Neural cell (in vitro differentiated cells): ENCODE measurements at regions not wholly inside any gene's neighbourhood (a gene's known extent, or its start where the extent isn't known, plus 50 kb on each side); places are given as distances from the start of the nearest gene placed in this dataset.

Experiments
- H2AFZ ChIP-seq: fragments of 200-600, 300-800 bp; sonication (generic), shearing (Covaris generic); 2 replicates; pipeline ENCODE4 v1.6.0; 2014; ENCODE audit warnings: low read depth, mild to moderate bottlenecking, antibody characterized with exemption, low read length, moderate library complexity
- H3F3A ChIP-seq: fragments of 200-600 bp; shearing (Covaris generic); 2 replicates; pipeline ENCODE4 v1.6.1; 2016; ENCODE audit warnings: mild to moderate bottlenecking, moderate library complexity, mixed read lengths, antibody characterized with exemption, low read length; ENCODE audit not compliant: insufficient read depth, poor library complexity, severe bottlenecking
- H3K27ac ChIP-seq: fragments of 200-600, 300-800 bp; sonication (generic), shearing (Covaris generic); 2 replicates; pipeline ENCODE4 v1.5.1; 2014; ENCODE audit warnings: mild to moderate bottlenecking, low read length, moderate library complexity
- H3K27me3 ChIP-seq: fragments of 300-800, 200-600 bp; sonication (generic), shearing (Covaris generic); 2 replicates; pipeline ENCODE4 v1.6.0; 2014; ENCODE audit warnings: mild to moderate bottlenecking, low read depth, low read length, moderate library complexity; ENCODE audit not compliant: insufficient read depth
- H3K36me3 ChIP-seq: fragments of 300-800, 200-600 bp; sonication (generic), shearing (Covaris generic); 2 replicates; pipeline ENCODE4 v1.5.1; 2014; ENCODE audit warnings: mild to moderate bottlenecking, antibody characterized with exemption, low read length, moderate library complexity; ENCODE audit not compliant: insufficient read depth
- H3K4me2 ChIP-seq: fragments of 300-800, 200-600 bp; sonication (generic), shearing (Covaris generic); 2 replicates; pipeline ENCODE4 v1.6.0; 2014; ENCODE audit warnings: mild to moderate bottlenecking, low read length
- H3K4me3 ChIP-seq: fragments of 300-800, 200-600 bp; sonication (generic), shearing (Covaris generic); 2 replicates; pipeline ENCODE4 v1.5.1; 2014; ENCODE audit warnings: mild to moderate bottlenecking, low read length, moderate library complexity
- H3K79me2 ChIP-seq: fragments of 200-600 bp; shearing (Covaris generic); replicated peaks from 2 replicates; pipeline ENCODE4 v1.6.0; 2014; ENCODE audit warnings: mild to moderate bottlenecking, low read length, moderate library complexity; ENCODE audit not compliant: insufficient read depth
- H3K9ac ChIP-seq: fragments of 300-800, 200-600 bp; sonication (generic), shearing (Covaris generic); 2 replicates; pipeline ENCODE4 v1.6.1; 2016; ENCODE audit warnings: mild to moderate bottlenecking, low read length, mixed read lengths
- H3K9me2 ChIP-seq: fragments of 200-600 bp; shearing (Covaris generic); 2 replicates; pipeline ENCODE4 v1.6.1; 2016; ENCODE audit warnings: mild to moderate bottlenecking, low read length, mixed read lengths; ENCODE audit not compliant: insufficient read depth
- H3K9me3 ChIP-seq: fragments of 200-600, 300-800 bp; sonication (generic), shearing (Covaris generic); 2 replicates; pipeline ENCODE4 v1.6.1; 2016; ENCODE audit warnings: mild to moderate bottlenecking, mixed run types, low read length, moderate library complexity, mixed read lengths
- H4K20me1 ChIP-seq: fragments of 200-600 bp; shearing (Covaris generic); 2 replicates; pipeline ENCODE4 v1.6.1; 2016; ENCODE audit warnings: mild to moderate bottlenecking, mixed run types; ENCODE audit not compliant: insufficient read depth
- CTCF ChIP-seq: fragments of 450-650 bp; IDR thresholded peaks from 2 replicates; pipeline ENCODE4 v1.5.1; 2014; ENCODE audit warnings: antibody characterized with exemption, mild to moderate bottlenecking, moderate library complexity; ENCODE audit not compliant: poor library complexity, severe bottlenecking
- EP300 ChIP-seq: fragments of 450-650 bp; conservative IDR thresholded peaks from 2 replicates; pipeline ENCODE4 v1.6.1; 2014; ENCODE audit warnings: antibody characterized with exemption, mild to moderate bottlenecking, moderate library complexity; ENCODE audit not compliant: poor library complexity, severe bottlenecking
- EZH2 ChIP-seq: fragments of 200-600, 300-800 bp; shearing (Covaris generic), sonication (generic); IDR thresholded peaks from 2 replicates; pipeline ENCODE4 v1.6.1; 2014; ENCODE audit warnings: antibody characterized with exemption, low read length, borderline replicate concordance, mild to moderate bottlenecking; ENCODE audit not compliant: insufficient read depth, poor library complexity, severe bottlenecking
- MXI1 ChIP-seq: fragments of 450-650 bp; conservative IDR thresholded peaks from 2 replicates; pipeline ENCODE4 v1.6.1; 2014; ENCODE audit warnings: antibody characterized with exemption, mild to moderate bottlenecking; ENCODE audit not compliant: poor library complexity, severe bottlenecking
- POLR2AphosphoS5 ChIP-seq: IDR thresholded peaks from 2 replicates; pipeline ENCODE4 v1.6.1; 2012
- RAD21 ChIP-seq: fragments of 450-650 bp; conservative IDR thresholded peaks from 2 replicates; pipeline ENCODE4 v1.6.1; 2014; ENCODE audit warnings: antibody characterized with exemption, mild to moderate bottlenecking, moderate library complexity
- SMC3 ChIP-seq: fragments of 450-650 bp; conservative IDR thresholded peaks from 2 replicates; pipeline ENCODE4 v1.6.1; 2014; ENCODE audit warnings: antibody characterized with exemption, mild to moderate bottlenecking, moderate library complexity; ENCODE audit not compliant: poor library complexity
- TAF1 ChIP-seq: IDR thresholded peaks from 2 replicates; pipeline ENCODE4 v1.6.1; 2012; ENCODE audit warnings: low read depth
- TF ChIP-seq, protein P1 (sequence below): IDR thresholded peaks from 2 replicates; pipeline ENCODE4 v1.6.1; 2012; ENCODE audit warnings: borderline replicate concordance

- TF ChIP-seq, protein P1, sequence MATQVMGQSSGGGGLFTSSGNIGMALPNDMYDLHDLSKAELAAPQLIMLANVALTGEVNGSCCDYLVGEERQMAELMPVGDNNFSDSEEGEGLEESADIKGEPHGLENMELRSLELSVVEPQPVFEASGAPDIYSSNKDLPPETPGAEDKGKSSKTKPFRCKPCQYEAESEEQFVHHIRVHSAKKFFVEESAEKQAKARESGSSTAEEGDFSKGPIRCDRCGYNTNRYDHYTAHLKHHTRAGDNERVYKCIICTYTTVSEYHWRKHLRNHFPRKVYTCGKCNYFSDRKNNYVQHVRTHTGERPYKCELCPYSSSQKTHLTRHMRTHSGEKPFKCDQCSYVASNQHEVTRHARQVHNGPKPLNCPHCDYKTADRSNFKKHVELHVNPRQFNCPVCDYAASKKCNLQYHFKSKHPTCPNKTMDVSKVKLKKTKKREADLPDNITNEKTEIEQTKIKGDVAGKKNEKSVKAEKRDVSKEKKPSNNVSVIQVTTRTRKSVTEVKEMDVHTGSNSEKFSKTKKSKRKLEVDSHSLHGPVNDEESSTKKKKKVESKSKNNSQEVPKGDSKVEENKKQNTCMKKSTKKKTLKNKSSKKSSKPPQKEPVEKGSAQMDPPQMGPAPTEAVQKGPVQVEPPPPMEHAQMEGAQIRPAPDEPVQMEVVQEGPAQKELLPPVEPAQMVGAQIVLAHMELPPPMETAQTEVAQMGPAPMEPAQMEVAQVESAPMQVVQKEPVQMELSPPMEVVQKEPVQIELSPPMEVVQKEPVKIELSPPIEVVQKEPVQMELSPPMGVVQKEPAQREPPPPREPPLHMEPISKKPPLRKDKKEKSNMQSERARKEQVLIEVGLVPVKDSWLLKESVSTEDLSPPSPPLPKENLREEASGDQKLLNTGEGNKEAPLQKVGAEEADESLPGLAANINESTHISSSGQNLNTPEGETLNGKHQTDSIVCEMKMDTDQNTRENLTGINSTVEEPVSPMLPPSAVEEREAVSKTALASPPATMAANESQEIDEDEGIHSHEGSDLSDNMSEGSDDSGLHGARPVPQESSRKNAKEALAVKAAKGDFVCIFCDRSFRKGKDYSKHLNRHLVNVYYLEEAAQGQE, result no peak
- TF ChIP-seq SMC3, result no peak
- TF ChIP-seq EZH2, result no peak
- no peak for TF ChIP-seq CTCF
- no peak for TF ChIP-seq EP300
- H3K9ac ChIP-seq, result no peak overlapping the region
- no peaks in the 10 kb centered on the region for H4K20me1 ChIP-seq
- H3K27me3 ChIP-seq, result no peaks in the 10 kb centered on the region
- no peaks in the 10 kb centered on the region for H3K36me3 ChIP-seq
- H3K27ac ChIP-seq, result no peak overlapping the region
- no peaks in the 10 kb centered on the region for H3F3A ChIP-seq
- no peak overlapping the region for H3K4me2 ChIP-seq
- H3K9me2 ChIP-seq, result no peaks in the 10 kb centered on the region
- H3K4me3 ChIP-seq, result no peak overlapping the region
- H3K9me3 ChIP-seq, result no peaks in the 10 kb centered on the region
- H3K79me2 ChIP-seq, result no peaks in the 10 kb centered on the region
- no peak overlapping the region for H2AFZ ChIP-seq
Measured at GRCh38 chr22:47402876-47403525, 640.6 kb downstream of the TBC1D22A start.

GRCh38 chr22:47401976-47402770, 639.7 kb downstream of the TBC1D22A start:
- Histone ChIP-seq H3K79me2 (no peaks in the 10 kb centered on the region), H3K27ac (no peak overlapping the region), H4K20me1 (no peaks in the 10 kb centered on the region), H3K9me2 (no peaks in the 10 kb centered on the region), H3K27me3 (no peaks in the 10 kb centered on the region), H3K9me3 (peaks cover 7% of the 10 kb centered on the region), H3K9ac (no peak overlapping the region), H2AFZ (no peak overlapping the region), H3K36me3 (no peaks in the 10 kb centered on the region), H3K4me3 (no peak overlapping the region), H3F3A (no peaks in the 10 kb centered on the region), H3K4me2 (no peak overlapping the region)
- TF ChIP-seq SMC3 (no peak), CTCF (no peak), TAF1 (no peak), POLR2AphosphoS5 (no peak), MXI1 (no peak), EP300 (no peak), RAD21 (no peak), EZH2 (no peak)
- TF ChIP-seq, protein P1, result no peak
